ENCODE measurements at regions not wholly inside any gene's neighbourhood (a gene's known extent, or its start where the extent isn't known, plus 50 kb on each side); places are given as distances from the start of the nearest gene placed in this dataset.

- Histone ChIP-seq H3K27me3 (replicated peaks; ENCODE audit: insufficient read depth) (no peaks in the 10 kb centered on the region), H3K9me3 (ENCODE audit: low read depth) (no peaks in the 10 kb centered on the region), H4K20me1 (ENCODE audit: insufficient read depth) (no peaks in the 10 kb centered on the region), H3K4me2 (ENCODE audit: unreplicated experiment) (no peak overlapping the region), H3K36me3 (ENCODE audit: low read depth) (no peaks in the 10 kb centered on the region), H3F3A (ENCODE audit: insufficient read depth) (no peaks in the 10 kb centered on the region), H3K27ac (no peak overlapping the region), H3K79me2 (ENCODE audit: insufficient read depth) (no peaks in the 10 kb centered on the region), H3K9ac (no peak overlapping the region), H3K9me2 (ENCODE audit: insufficient read depth) (no peaks in the 10 kb centered on the region), H2AFZ (no peak overlapping the region), H3K4me3 (no peak overlapping the region), H3K4me1 (ENCODE audit: insufficient read depth) (no peaks in the 10 kb centered on the region)
- WGBS, 2 experiments (ENCODE audit: low coverage in 1 of 2, low lambda C conversion rate in 2 of 2, missing lambda C conversion rate in 2 of 2): 88 to 93% methylated on average over 4 of the region's 4 CpGs
- in situ Hi-C loops (cut with MboI): no loop called here
- TF ChIP-seq EZH2 (IDR thresholded peaks at IDR 0.05; ENCODE audit: insufficient read depth, poor library complexity, severe bottlenecking): no peak
- no peak for TF ChIP-seq EZH2phosphoT487 (IDR thresholded peaks at IDR 0.05; ENCODE audit: insufficient read depth, low read depth)
- DNase-seq: no peak
These were observed 253.9 kb downstream of the OSR1 start for GRCh38 chr2:19104503-19104902.

- Histone ChIP-seq H3F3A (ENCODE audit: insufficient read depth) (no peaks in the 10 kb centered on the region), H3K4me2 (ENCODE audit: unreplicated experiment) (no peak overlapping the region), H3K27ac (no peak overlapping the region), H3K9me2 (ENCODE audit: insufficient read depth) (no peaks in the 10 kb centered on the region), H3K36me3 (ENCODE audit: low read depth) (no peaks in the 10 kb centered on the region), H4K20me1 (ENCODE audit: insufficient read depth) (no peaks in the 10 kb centered on the region), H3K4me3 (no peak overlapping the region), H3K9me3 (ENCODE audit: low read depth) (no peaks in the 10 kb centered on the region), H3K27me3 (replicated peaks; ENCODE audit: insufficient read depth) (no peaks in the 10 kb centered on the region), H3K79me2 (ENCODE audit: insufficient read depth) (no peaks in the 10 kb centered on the region), H3K9ac (no peak overlapping the region), H2AFZ (no peak overlapping the region), H3K4me1 (ENCODE audit: insufficient read depth) (no peaks in the 10 kb centered on the region)
- DNase-seq: no peak
- TF ChIP-seq EZH2 (IDR thresholded peaks at IDR 0.05; ENCODE audit: insufficient read depth, poor library complexity, severe bottlenecking): no peak
- TF ChIP-seq EZH2phosphoT487 (IDR thresholded peaks at IDR 0.05; ENCODE audit: insufficient read depth, low read depth): no peak
- in situ Hi-C loops (cut with MboI): no loop called here
- 93 to 97% methylated on average over 4 of the region's 4 CpGs for WGBS, 2 experiments (ENCODE audit: low coverage in 1 of 2, low lambda C conversion rate in 2 of 2, missing lambda C conversion rate in 2 of 2)
These were observed 255.6 kb downstream of the OSR1 start for GRCh38 chr2:19102696-19103423.

- Histone ChIP-seq H3K9me3 (ENCODE audit: low read depth) (no peaks in the 10 kb centered on the region), H2AFZ (no peak overlapping the region), H3K9ac (no peak overlapping the region), H3K4me3 (no peak overlapping the region), H3K36me3 (ENCODE audit: low read depth) (no peaks in the 10 kb centered on the region), H3K79me2 (ENCODE audit: insufficient read depth) (no peaks in the 10 kb centered on the region), H3K4me2 (ENCODE audit: unreplicated experiment) (no peak overlapping the region), H4K20me1 (ENCODE audit: insufficient read depth) (no peaks in the 10 kb centered on the region), H3K9me2 (ENCODE audit: insufficient read depth) (no peaks in the 10 kb centered on the region), H3K4me1 (ENCODE audit: insufficient read depth) (no peaks in the 10 kb centered on the region), H3K27ac (no peak overlapping the region), H3F3A (ENCODE audit: insufficient read depth) (no peaks in the 10 kb centered on the region), H3K27me3 (replicated peaks; ENCODE audit: insufficient read depth) (no peaks in the 10 kb centered on the region)
- no peak for DNase-seq
- TF ChIP-seq EZH2 (IDR thresholded peaks at IDR 0.05; ENCODE audit: insufficient read depth, poor library complexity, severe bottlenecking) (no peak), EZH2phosphoT487 (IDR thresholded peaks at IDR 0.05; ENCODE audit: insufficient read depth, low read depth) (no peak)
- WGBS, 2 experiments (ENCODE audit: low coverage in 1 of 2, low lambda C conversion rate in 2 of 2, missing lambda C conversion rate in 2 of 2): 76 to 79% methylated on average over 3 of the region's 3 CpGs
- in situ Hi-C loops (cut with MboI): no loop called here
These were observed 256.5 kb downstream of the OSR1 start for GRCh38 chr2:19101968-19102367.

GRCh38 chr2:19100570-19100969 lies 257.9 kb downstream of the OSR1 start:
- in situ Hi-C loops (cut with MboI): no loop called here
- H3K4me2 ChIP-seq (ENCODE audit: unreplicated experiment): no peak overlapping the region
- H3K36me3 ChIP-seq (ENCODE audit: low read depth): no peaks in the 10 kb centered on the region
- no peaks in the 10 kb centered on the region for H3K9me3 ChIP-seq (ENCODE audit: low read depth)
- no peak for TF ChIP-seq EZH2phosphoT487 (IDR thresholded peaks at IDR 0.05; ENCODE audit: insufficient read depth, low read depth)
- TF ChIP-seq EZH2 (IDR thresholded peaks at IDR 0.05; ENCODE audit: insufficient read depth, poor library complexity, severe bottlenecking): no peak
- H3K27me3 ChIP-seq (replicated peaks; ENCODE audit: insufficient read depth): no peaks in the 10 kb centered on the region
- no peaks in the 10 kb centered on the region for H3K9me2 ChIP-seq (ENCODE audit: insufficient read depth)
- no peaks in the 10 kb centered on the region for H3F3A ChIP-seq (ENCODE audit: insufficient read depth)
- no peaks in the 10 kb centered on the region for H4K20me1 ChIP-seq (ENCODE audit: insufficient read depth)
- DNase-seq: no peak
- WGBS, 2 experiments (ENCODE audit: low coverage in 1 of 2, low lambda C conversion rate in 2 of 2, missing lambda C conversion rate in 2 of 2): 86 to 91% methylated on average over 2 of the region's 2 CpGs
- no peak overlapping the region for H3K27ac ChIP-seq
- no peak overlapping the region for H2AFZ ChIP-seq
- H3K4me1 ChIP-seq (ENCODE audit: insufficient read depth): no peaks in the 10 kb centered on the region
- H3K9ac ChIP-seq: no peak overlapping the region
- no peaks in the 10 kb centered on the region for H3K79me2 ChIP-seq (ENCODE audit: insufficient read depth)
- H3K4me3 ChIP-seq: no peak overlapping the region
